ENCODE measurements at regions not wholly inside any gene's neighbourhood (a gene's known extent, or its start where the extent isn't known, plus 50 kb on each side); places are given as distances from the start of the nearest gene placed in this dataset.

- TF ChIP-seq PCBP2 (optimal IDR thresholded peaks at IDR 0.05; ENCODE audit: low read depth, low read length, poor library complexity, severe bottlenecking) (no peak), ZNF644 (CRISPR knock-in tag; IDR thresholded peaks at IDR 0.05; ENCODE audit: low read depth) (peak; percentile 90), PPARG (CRISPR knock-in tag; conservative IDR thresholded peaks at IDR 0.05) (peak; percentile 85; the same call in 1 of the 2 replicates), TEAD3 (CRISPR knock-in tag; optimal IDR thresholded peaks at IDR 0.05; ENCODE audit: borderline replicate concordance) (peak; percentile 88), ZNF780A (CRISPR knock-in tag; IDR thresholded peaks at IDR 0.05) (no peak), TBX2 (CRISPR knock-in tag; IDR thresholded peaks at IDR 0.05; ENCODE audit: borderline replicate concordance) (peak; percentile 67), ZNF646 (CRISPR knock-in tag; IDR thresholded peaks at IDR 0.05) (0 out of 2 replicates have a peak, but pooled peaks have one; percentile 16), KLF9 (CRISPR knock-in tag; IDR thresholded peaks at IDR 0.05; ENCODE audit: low read depth) (peak; percentile 82; the same call in 1 of the 2 replicates), SAP130 (CRISPR knock-in tag; IDR thresholded peaks at IDR 0.05; ENCODE audit: low read depth) (peak; percentile 83), FOXP4 (CRISPR knock-in tag; IDR thresholded peaks at IDR 0.05) (peak; percentile 82), ZNF260 (CRISPR knock-in tag; IDR thresholded peaks at IDR 0.05; ENCODE audit: borderline replicate concordance, low read depth) (no peak), ZNF232 (CRISPR knock-in tag; IDR thresholded peaks at IDR 0.05; ENCODE audit: borderline replicate concordance) (no peak), ZFP1 (CRISPR knock-in tag; IDR thresholded peaks at IDR 0.05) (peak; percentile 92), E2F1 (CRISPR knock-in tag; IDR thresholded peaks at IDR 0.05) (no peak; the same call in 1 of the 2 replicates), ZNF556 (CRISPR knock-in tag; IDR thresholded peaks at IDR 0.05; ENCODE audit: borderline replicate concordance) (peak; percentile 62; the same call in 1 of the 2 replicates), MYC (CRISPR knock-in tag; IDR thresholded peaks at IDR 0.05; ENCODE audit: borderline replicate concordance) (no peak; the same call in 1 of the 2 replicates), NFE2 (CRISPR knock-in tag; IDR thresholded peaks at IDR 0.05) (no peak), AGO1 (IDR thresholded peaks at IDR 0.05; ENCODE audit: low read depth, low read length, poor library complexity, severe bottlenecking) (no peak), SIX1 (CRISPR knock-in tag; IDR thresholded peaks at IDR 0.05; ENCODE audit: borderline replicate concordance) (peak; percentile 82), ZNF30 (CRISPR knock-in tag; IDR thresholded peaks at IDR 0.05) (no peak), ZNF619 (CRISPR knock-in tag; IDR thresholded peaks at IDR 0.05) (no peak), ZNF850 (CRISPR knock-in tag; conservative IDR thresholded peaks at IDR 0.05) (no peak)
Observed at GRCh38 chr20:22525069-22525820, 59.1 kb downstream of the FOXA2 start (continued).

Data from HepG2 (cell line).